ENCODE measurements at regions not wholly inside any gene's neighbourhood (a gene's known extent, or its start where the extent isn't known, plus 50 kb on each side); places are given as distances from the start of the nearest gene placed in this dataset.

- Histone ChIP-seq H3K27ac (no peak overlapping the region), H3K9me3 (no peaks in the 10 kb centered on the region), H3K4me3 (no peak overlapping the region), H3K36me3 (no peaks in the 10 kb centered on the region), H3K27me3 (no peaks in the 10 kb centered on the region), H3K4me1 (no peaks in the 10 kb centered on the region)
- no peak for DNase-seq (ENCODE audit: low spot score in 2 of 2)
- TF ChIP-seq POLR2A (IDR thresholded peaks at IDR 0.05): no peak
- no peak for TF ChIP-seq EP300 (IDR thresholded peaks at IDR 0.05)
- TF ChIP-seq POLR2AphosphoS5 (IDR thresholded peaks at IDR 0.05): no peak
- no peak for TF ChIP-seq CTCF (IDR thresholded peaks at IDR 0.05)
- 75% methylated on average over 1 of the region's 1 CpG for WGBS
These were observed 1466.7 kb upstream of the CDH9 start for GRCh38 chr5:28505121-28505520.

GRCh38 chr5:28500511-28500910 lies 1462.1 kb upstream of the CDH9 start:
- Histone ChIP-seq H3K27ac (no peak overlapping the region), H3K4me3 (no peak overlapping the region), H3K4me1 (no peaks in the 10 kb centered on the region), H3K36me3 (no peaks in the 10 kb centered on the region), H3K9me3 (no peaks in the 10 kb centered on the region), H3K27me3 (no peaks in the 10 kb centered on the region)
- no peak for TF ChIP-seq POLR2A (IDR thresholded peaks at IDR 0.05)
- no peak for TF ChIP-seq POLR2AphosphoS5 (IDR thresholded peaks at IDR 0.05)
- no peak for TF ChIP-seq EP300 (IDR thresholded peaks at IDR 0.05)
- TF ChIP-seq CTCF (IDR thresholded peaks at IDR 0.05): no peak
- 78% methylated on average over 2 of the region's 2 CpGs for WGBS
- DNase-seq (ENCODE audit: low spot score in 2 of 2): no peak

- TF ChIP-seq EP300 (IDR thresholded peaks at IDR 0.05) (no peak), CTCF (IDR thresholded peaks at IDR 0.05) (no peak), POLR2AphosphoS5 (IDR thresholded peaks at IDR 0.05) (no peak), POLR2A (IDR thresholded peaks at IDR 0.05) (no peak)
- H3K9me3 ChIP-seq: no peaks in the 10 kb centered on the region
- DNase-seq (ENCODE audit: low spot score in 2 of 2): no peak
These were observed 1461.4 kb upstream of the CDH9 start for GRCh38 chr5:28499766-28500290.

GRCh38 chr5:28495876-28496275 lies 1457.5 kb upstream of the CDH9 start:
- Histone ChIP-seq H3K36me3 (no peaks in the 10 kb centered on the region), H3K4me1 (no peaks in the 10 kb centered on the region), H3K4me3 (no peak overlapping the region), H3K9me3 (no peaks in the 10 kb centered on the region), H3K27me3 (no peaks in the 10 kb centered on the region), H3K27ac (no peak overlapping the region)
- WGBS: 48% methylated on average over 3 of the region's 3 CpGs
- DNase-seq (ENCODE audit: low spot score in 2 of 2): no peak
- TF ChIP-seq EP300 (IDR thresholded peaks at IDR 0.05): no peak
- no peak for TF ChIP-seq POLR2A (IDR thresholded peaks at IDR 0.05)
- no peak for TF ChIP-seq POLR2AphosphoS5 (IDR thresholded peaks at IDR 0.05)
- no peak for TF ChIP-seq CTCF (IDR thresholded peaks at IDR 0.05)

More at GRCh38 chr5:28499766-28500290, 1461.4 kb upstream of the CDH9 start:
- no peaks in the 10 kb centered on the region for H3K27me3 ChIP-seq
- H3K4me3 ChIP-seq: no peak overlapping the region
- no peaks in the 10 kb centered on the region for H3K36me3 ChIP-seq
- no peak overlapping the region for H3K27ac ChIP-seq
- H3K4me1 ChIP-seq: no peaks in the 10 kb centered on the region

GRCh38 chr5:28493456-28493855 lies 1455.1 kb upstream of the CDH9 start:
- Histone ChIP-seq H3K9me3 (no peaks in the 10 kb centered on the region), H3K27me3 (no peaks in the 10 kb centered on the region), H3K36me3 (no peaks in the 10 kb centered on the region), H3K4me3 (no peak overlapping the region), H3K27ac (no peak overlapping the region), H3K4me1 (no peaks in the 10 kb centered on the region)
- 92% methylated on average over 1 of the region's 1 CpG for WGBS
- no peak for TF ChIP-seq POLR2A (IDR thresholded peaks at IDR 0.05)
- TF ChIP-seq POLR2AphosphoS5 (IDR thresholded peaks at IDR 0.05): no peak
- TF ChIP-seq CTCF (IDR thresholded peaks at IDR 0.05): no peak
- TF ChIP-seq EP300 (IDR thresholded peaks at IDR 0.05): no peak
- no peak for DNase-seq (ENCODE audit: low spot score in 2 of 2)
